ENCODE measurements at regions not wholly inside any gene's neighbourhood (a gene's known extent, or its start where the extent isn't known, plus 50 kb on each side); places are given as distances from the start of the nearest gene placed in this dataset.

DNA sequence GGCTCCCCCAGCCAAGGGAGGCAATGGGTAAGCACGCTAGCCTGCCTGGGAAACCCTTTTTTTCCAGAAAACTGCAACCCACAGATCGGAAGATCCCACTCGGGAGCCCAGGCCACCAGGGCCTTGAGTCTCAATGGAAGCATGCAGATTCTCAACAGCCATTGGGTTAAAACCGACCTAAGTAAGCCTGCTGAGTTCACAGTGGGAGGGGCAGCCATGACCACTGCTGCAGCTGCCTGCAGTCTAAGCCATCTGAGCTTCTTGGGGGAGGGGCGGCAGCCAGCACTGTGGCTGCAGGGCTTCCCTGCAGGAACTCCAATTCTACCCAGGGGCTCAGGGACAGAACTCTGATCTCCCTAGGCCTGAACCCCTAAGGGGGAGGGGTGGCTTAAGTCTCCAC lies 82.0 kb downstream of the DPPA2 start:
- Histone ChIP-seq H3K27ac (ENCODE audit: low read depth, low read length) (no peak overlapping the region), H3K36me3 (ENCODE audit: insufficient read depth, low read length) (no peaks in the 10 kb centered on the region), H3K4me3 (ENCODE audit: low read length in 2 of 2) (no peak overlapping the region), H3K9me3 (ENCODE audit: control insufficient read depth in 1 of 2, low read length in 2 of 2) (no peaks in the 10 kb centered on the region), H3K4me1 (ENCODE audit: insufficient read depth, low read length) (no peaks in the 10 kb centered on the region), H3K27me3 (ENCODE audit: insufficient read depth, low read length) (no peaks in the 10 kb centered on the region)
- Mint-ChIP-seq H3K27me3 (peaks cover 0 to 4% of the 10 kb centered on the region in 2 donors), H3K27ac (no peak overlapping the region), H3K4me1 (no peaks in the 10 kb centered on the region), H3K9me3 (peaks cover 0 to 10% (median 4%) of the 10 kb centered on the region in 8 donors), H3K36me3 (no peaks in the 10 kb centered on the region), H3K4me3 (no peak overlapping the region)
- DNase-seq = no peak
- POLR2A ChIA-PET (ENCODE audit: partially characterized antibody) = no interaction called here
- CTCF ChIA-PET (ENCODE audit: partially characterized antibody) = no interaction called here
- intact Hi-C loops (cut with micrococcal nuclease) = no loop called here

DNA sequence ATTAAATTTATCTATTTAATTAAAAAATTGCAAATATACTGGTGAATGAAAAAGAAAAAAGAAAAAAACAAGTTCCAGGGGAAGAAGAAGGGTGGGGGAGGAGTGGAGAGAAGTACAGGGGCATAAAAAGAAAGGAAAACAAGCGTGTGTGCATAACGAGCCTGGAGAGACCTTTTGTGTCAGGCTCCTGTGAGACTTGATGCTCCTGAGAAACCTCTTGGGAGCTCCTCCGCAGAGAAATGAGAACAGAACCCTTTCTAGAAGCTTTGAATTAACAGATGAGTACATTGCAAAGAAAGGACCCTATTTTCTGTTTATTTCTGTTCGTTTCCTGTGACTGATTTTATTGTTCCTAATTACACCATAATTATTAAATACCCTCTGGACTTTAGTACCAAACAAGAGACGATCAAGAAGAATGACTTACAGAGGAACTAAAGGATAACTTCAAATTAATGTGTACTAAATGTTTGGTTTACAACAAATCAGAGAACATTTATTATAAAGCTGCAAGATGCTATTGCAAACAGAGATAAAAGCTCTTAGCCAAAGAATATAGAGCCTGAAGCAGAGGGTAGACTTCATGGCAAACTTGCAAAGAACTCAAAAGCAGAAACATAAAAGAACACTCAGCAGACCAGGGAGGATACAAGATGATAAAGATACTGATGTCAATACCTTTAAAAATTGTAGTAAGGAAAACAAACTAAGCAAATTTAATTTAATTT lies 74.7 kb downstream of the DPPA2 start:
- peaks cover 0 to 7% (median 0%) of the 10 kb centered on the region in 8 donors for H3K9me3 Mint-ChIP-seq
- H3K36me3 ChIP-seq (ENCODE audit: insufficient read depth, low read length) = no peaks in the 10 kb centered on the region
- H3K27ac Mint-ChIP-seq = no peak overlapping the region
- ChIA-PET CTCF (ENCODE audit: partially characterized antibody) (no interaction called here), POLR2A (ENCODE audit: partially characterized antibody) (no interaction called here)
- intact Hi-C loops (cut with micrococcal nuclease) = no loop called here
- H3K4me1 ChIP-seq (ENCODE audit: insufficient read depth, low read length) = no peaks in the 10 kb centered on the region
- H3K36me3 Mint-ChIP-seq = no peaks in the 10 kb centered on the region
- no peaks in the 10 kb centered on the region for H3K9me3 ChIP-seq (ENCODE audit: control insufficient read depth in 1 of 2, low read length in 2 of 2)
- no peak overlapping the region for H3K4me3 ChIP-seq (ENCODE audit: low read length in 2 of 2)
- DNase-seq = no peak
- H3K27me3 Mint-ChIP-seq = no peaks in the 10 kb centered on the region
- H3K4me3 Mint-ChIP-seq = no peak overlapping the region
- no peak overlapping the region for H3K27ac ChIP-seq (ENCODE audit: low read depth, low read length)
- no peaks in the 10 kb centered on the region for H3K27me3 ChIP-seq (ENCODE audit: insufficient read depth, low read length)
- H3K4me1 Mint-ChIP-seq = no peaks in the 10 kb centered on the region

DNA sequence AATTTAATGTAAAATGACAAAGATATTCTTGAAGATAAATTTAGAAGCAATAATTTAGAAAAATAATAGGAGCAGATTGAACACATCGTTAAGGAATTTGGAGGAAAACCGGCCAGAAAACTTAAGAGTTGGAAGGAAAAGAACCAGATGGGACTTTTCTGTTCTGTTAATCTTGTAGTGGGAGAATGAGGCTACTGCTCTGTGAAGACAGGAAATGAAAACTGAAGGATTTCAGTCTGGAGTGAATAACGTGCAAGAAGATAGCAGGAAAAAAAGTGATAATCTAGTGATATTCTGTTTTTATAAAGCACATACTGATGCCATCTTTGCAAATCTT lies 74.2 kb downstream of the DPPA2 start:
- POLR2A ChIA-PET (ENCODE audit: partially characterized antibody) = no interaction called here

More for the DNA sequence above, 74.2 kb downstream of the DPPA2 start:
- DNase-seq = no peak
- no peaks in the 10 kb centered on the region for H3K4me1 Mint-ChIP-seq
- no peaks in the 10 kb centered on the region for H3K27me3 Mint-ChIP-seq
- Histone ChIP-seq H3K27me3 (ENCODE audit: insufficient read depth, low read length) (no peaks in the 10 kb centered on the region), H3K4me1 (ENCODE audit: insufficient read depth, low read length) (no peaks in the 10 kb centered on the region), H3K27ac (ENCODE audit: low read depth, low read length) (no peak overlapping the region), H3K9me3 (ENCODE audit: control insufficient read depth in 1 of 2, low read length in 2 of 2) (no peaks in the 10 kb centered on the region), H3K36me3 (ENCODE audit: insufficient read depth, low read length) (no peaks in the 10 kb centered on the region), H3K4me3 (ENCODE audit: low read length in 2 of 2) (no peak overlapping the region)
- intact Hi-C loops (cut with micrococcal nuclease) = no loop called here
- no peaks in the 10 kb centered on the region for H3K36me3 Mint-ChIP-seq
- H3K27ac Mint-ChIP-seq = no peak overlapping the region
- CTCF ChIA-PET (ENCODE audit: partially characterized antibody) = no interaction called here
- no peak overlapping the region for H3K4me3 Mint-ChIP-seq
- H3K9me3 Mint-ChIP-seq = peaks cover 0 to 4% (median 0%) of the 10 kb centered on the region in 8 donors
